GM18498 (cell line): ENCODE measurements at regions not wholly inside any gene's neighbourhood (a gene's known extent, or its start where the extent isn't known, plus 50 kb on each side); places are given as distances from the start of the nearest gene placed in this dataset.
"Not testable (repeated sequence)": the region's sequence is repeated elsewhere in the genome, so short reads cannot be mapped to it uniquely, and the experiment has no call there.

Experiments used
- ATAC-seq: cut with Tn5 transposase; IDR thresholded peaks from one replicate; pipeline ENCODE4 v1.9.1; 2021; ENCODE audit warnings: mild to moderate bottlenecking, moderate library complexity; ENCODE audit not compliant: unreplicated experiment

DNA sequence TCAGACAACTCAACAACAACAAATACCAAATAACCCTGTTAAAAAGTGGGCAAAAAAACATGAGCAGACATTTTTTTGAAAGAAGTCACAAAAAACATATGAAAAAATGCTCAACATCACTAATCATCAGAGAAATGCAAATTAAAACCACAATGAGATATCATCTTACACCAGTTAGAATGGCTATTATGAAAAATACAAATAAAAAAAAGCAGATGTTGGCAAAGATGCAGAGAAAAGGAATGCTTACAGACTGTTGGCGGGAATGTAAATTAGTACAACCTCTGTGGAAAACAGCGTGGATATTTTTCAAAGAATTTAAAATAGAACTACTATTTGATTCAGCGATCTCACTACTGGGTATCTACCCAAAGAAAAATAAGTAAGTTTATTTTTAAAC is 114.0 kb downstream of the SLC38A4 start:
- ATAC-seq, result no peak

DNA sequence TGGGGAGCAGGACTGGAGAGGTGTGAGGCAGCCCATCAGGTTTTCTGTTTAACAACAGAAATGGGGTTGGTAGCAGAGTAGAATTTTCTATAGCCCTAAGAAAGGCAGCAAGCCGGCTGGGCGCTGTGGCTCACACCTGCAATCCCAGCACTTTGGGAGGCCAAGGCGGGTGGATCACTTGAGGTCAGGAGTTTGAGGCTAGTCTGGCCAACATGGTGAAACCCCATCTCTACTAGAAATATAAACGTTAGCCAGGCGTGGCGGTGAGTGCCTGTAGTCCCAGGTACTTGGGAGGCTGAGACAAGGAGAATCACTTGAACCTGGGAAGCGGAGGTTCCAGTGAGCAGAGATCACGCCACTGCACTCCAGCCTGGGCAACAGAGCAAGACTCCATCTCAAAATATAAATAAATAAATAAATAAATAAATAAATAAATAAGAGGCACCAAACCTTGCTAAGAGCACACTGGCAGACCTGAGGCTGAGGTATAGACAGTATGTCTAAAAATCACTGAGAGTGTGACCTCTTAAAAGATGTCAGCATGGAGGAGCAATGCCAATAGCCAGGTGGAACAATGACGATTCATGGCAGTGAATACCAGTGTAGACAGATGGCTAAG is 115.6 kb downstream of the SLC38A4 start:
- no peak for ATAC-seq

DNA sequence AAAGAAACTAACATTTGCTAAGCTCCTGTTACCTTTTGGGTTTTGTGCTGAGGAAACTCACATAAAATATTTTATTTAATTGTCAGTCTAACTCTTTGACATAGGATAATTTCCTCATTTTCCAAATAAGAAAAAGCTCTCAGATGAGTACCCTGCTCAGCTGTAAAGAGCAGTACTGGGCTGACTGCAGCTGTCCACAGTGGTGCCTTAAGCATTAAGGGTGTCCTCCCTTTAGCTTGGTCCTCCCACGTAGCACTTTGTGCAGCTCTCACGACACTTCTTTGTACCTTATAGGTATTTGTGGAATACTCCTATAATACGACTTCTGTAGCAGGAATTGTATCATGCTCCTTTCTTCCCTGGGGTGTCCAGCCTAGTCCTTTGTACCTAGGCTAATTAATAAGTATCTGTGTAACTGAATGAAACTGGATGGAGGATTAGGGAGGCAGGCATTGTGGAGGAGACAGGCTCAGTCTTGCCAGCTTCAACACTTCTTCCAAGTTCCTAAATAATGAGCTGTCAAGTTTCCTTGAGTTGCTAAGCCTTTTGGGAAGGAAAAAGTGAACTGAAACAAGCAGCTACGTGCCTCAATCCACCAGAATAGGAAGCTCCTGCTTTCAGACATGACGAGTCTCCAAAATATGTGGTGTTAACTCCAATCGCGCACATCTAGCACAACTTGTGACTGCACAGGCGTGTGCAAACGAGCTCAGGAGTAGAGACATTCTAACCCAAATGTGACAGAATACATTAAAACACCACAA is 123.0 kb downstream of the SLC38A4 start:
- ATAC-seq, result no peak

DNA sequence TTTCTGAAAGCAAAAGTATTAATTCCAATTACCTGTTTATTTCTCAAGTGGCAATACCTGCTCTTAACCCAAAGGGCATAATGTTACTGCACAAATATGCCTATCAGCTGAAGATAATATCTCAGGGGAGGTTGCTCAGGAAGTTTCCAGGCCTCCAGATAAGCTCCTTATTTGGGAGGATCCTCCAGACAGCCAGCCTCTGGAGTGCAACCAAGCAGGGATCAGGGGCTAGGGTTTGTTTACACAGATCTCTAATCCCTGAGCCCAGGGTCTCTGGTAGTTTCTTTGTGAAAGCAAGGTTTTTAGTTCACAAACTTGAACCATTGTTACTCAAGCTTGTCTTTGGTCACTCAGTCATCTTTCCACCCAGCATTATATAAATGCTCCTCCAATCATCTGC is 124.4 kb downstream of the SLC38A4 start:
- no peak for ATAC-seq

DNA sequence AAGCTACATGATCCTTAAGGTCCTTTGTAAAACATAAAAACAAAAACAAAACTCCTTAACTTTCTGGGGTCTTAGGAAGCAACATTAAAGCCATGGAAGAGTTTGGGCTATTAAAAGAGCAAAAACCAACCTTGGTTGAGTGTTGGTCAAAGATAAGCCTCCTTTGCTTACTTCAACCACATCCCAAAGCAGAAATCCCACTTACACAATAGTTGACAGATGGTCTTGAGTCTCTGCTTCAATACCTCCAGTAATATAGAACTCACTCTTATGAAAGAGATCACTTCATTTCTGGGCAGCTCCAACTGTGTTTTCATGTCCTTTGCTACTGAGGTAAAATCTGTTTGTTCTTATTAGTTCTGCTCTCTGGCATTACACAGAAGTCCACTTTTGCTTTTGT is 125.8 kb downstream of the SLC38A4 start:
- ATAC-seq, result no peak

DNA sequence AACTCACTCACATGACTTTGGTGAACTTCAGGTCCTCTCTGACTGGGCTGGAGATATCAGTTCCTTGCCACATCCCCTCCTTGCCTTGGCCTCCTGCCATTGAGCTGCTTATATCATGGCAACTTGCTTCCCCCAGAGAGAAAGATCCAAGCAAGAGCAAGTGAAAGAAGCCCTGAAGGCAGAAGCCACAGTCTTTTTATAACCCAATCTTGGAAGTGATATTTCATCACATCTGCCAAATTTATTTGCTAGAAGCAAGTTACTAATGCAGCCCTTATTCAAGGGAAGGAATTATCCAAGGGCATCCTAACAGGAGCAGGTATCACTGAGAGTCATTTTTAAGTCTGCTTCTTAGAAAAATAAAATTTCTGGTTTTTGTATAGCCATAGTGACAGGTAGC is 127.8 kb downstream of the SLC38A4 start:
- no peak for ATAC-seq

DNA sequence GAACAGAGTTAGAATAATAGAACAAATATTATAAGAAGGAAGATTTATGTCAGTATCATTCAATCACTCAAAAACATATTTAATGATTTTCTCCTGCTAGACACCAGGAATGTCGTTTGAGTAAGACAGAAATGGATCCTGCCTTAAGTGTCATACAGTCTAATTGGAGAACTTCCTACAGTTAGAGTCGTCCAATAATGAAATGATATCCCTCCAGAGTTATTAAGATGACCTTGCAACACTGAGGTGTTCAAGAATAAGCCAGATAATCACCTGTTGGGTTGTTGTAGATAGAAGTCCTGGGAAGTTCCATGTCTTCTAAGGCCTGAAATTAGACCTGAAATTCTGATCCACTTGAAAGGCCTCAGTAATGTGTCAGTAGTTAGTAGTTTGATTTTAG is 132.3 kb downstream of the SLC38A4 start:
- ATAC-seq, result no peak

DNA sequence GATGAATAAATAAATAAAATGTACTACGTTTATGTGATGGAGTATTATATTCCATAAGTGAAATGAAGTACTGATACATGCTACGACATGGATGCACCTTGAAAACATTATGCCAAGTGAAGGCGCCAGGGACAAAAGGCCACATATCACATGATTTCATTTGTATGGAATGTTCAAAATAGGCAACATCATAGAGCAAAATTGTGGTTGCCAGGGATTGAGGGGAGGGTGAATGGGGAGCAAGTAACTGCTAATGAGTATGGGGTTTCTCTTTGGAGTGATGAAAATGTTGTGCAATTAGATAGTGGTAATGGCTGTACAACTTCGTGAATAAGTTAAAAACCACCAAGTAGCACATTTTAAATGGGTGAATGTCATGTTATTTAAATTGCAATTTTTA is 132.8 kb downstream of the SLC38A4 start:
- no peak for ATAC-seq

DNA sequence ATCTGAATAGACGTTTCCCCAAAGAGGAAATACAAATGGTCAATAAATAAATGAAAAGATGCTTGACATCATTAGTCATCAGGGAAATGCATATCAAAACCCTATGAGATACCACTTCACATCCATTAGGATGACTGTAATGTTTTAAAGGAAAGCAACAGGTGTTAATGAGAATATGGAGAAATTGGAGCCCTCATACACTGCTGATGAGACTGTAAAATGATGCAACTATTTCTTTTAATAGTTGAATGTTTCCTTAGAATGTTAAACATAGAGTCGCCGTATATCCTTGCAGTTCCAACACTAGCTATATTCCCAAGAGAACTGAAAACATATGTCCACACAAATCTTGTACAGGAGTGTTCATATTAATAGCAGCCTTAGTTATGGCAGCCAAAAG is 133.2 kb downstream of the SLC38A4 start:
- no peak for ATAC-seq

DNA sequence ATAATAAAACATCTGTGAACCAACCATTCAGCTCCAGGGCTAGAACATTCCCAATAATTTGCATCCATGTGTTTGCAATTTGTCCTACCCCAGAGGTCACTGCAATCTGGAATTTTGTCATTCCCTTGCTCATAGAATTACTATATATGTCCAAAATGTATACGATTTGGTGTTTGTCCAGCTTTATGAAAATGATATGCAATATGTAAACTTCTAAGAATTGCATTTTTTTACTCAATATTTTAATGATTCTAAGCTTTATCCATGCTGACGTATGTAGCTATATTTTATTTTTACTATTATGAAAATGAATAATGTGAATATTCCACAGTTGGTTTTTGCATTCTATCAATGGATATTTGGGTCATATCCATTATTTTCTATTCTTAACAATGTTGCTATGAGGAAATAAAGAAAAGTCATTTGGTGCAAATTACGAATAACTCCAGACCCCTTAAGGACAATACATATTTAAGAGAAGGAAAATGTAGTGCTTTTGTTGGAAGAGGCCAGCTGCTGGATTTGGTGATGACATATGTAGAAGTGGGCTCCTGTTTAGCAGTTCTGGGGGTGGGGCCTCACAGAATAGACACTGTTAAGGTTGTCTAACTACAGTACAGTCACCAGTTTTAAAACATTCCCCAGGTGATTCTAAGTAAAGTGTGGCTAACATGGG is 139.4 kb downstream of the SLC38A4 start:
- ATAC-seq, result no peak

DNA sequence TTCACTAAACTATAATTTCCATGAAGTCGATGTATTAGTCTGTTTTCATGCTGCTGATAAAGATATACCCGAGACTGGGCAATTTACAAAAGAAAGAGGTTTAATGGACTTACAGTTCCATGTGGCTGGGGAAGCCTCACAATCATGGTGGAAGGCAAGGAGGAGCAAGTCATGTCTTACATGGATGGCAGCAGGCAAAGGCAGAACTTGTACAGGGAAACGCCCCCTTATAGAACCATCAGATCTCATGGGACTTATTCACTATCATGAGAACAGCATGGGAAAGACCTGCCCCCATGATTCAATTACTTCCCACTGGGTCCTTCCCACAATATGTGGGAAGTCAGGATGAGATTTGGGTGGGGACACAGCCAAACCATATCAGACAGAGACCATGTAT is 141.6 kb downstream of the SLC38A4 start:
- not testable (repeated sequence) for ATAC-seq

DNA sequence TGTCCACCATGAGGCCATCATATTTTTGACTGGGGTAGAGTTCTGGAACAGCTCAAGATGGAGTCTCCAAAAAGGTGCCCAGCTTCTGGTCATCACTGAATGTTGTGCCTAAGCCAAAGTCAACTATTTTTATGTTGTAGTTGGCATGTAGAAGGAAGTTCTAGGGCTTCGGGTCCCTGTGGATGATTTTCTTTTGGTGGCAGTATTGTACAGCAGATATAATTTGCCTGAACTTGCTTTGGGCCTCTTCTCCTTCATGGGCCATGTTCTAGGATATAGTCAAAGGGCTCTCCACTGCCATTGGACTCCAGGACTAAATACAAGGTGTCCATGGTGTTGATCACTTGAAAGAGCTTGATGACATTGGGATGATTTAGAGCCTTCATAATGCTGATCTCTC is 143.6 kb downstream of the SLC38A4 start:
- no peak for ATAC-seq

DNA sequence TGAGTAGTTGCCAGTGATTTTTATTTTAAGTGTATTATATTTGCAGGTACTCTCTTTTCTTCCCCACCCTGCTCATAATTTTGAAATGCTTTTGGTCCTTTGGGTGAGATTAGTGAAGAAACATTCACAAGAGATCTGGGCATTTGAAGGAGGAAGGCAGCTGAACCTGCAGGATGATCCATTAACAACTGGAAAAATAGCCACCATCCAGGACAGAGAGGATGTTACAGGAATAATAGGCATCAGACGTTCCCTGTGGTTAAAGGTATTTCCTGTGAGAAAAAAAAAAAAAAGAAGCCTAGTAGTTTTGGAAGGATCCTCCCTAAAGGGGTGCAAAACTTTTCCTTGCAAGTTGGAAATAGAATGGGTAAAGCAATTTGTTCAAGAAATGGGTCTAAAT is 145.3 kb downstream of the SLC38A4 start:
- no peak for ATAC-seq

DNA sequence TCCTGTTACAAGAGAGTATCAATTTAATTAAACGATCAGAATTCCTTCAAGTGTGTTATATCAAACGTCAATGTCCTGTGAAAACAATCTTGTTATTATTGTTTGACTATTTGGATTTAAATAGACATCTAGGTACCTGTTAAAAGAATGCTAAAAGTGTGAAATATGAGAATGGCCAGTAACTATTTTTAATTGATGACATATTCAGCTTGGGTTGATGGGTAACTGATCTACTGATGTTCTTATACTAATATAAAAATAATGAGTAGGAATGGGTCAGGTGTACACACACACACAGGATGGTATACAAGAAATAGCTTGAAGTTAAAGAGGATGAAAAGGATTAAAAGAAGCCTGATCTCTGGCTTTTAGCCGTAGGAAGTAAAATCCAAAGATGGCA is 146.0 kb downstream of the SLC38A4 start:
- no peak for ATAC-seq

DNA sequence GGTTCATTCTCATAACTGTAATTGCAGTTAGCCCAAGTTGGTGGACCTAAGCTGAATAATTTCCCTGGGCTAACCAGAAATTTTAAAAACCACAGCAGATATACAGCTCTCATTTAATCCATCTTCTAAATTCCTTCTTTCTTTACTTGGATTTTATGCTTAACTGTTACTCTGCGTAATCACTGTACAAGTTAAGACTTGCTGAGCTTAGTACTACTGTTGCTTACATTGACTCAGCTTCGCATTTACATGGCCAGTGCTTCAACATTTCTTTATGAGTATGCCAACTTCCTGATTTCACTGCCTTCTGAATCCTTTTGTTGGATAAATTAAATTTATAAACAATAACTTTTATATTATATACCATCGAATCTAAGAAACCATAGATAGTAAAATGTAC is 147.4 kb downstream of the SLC38A4 start:
- ATAC-seq, result no peak

DNA sequence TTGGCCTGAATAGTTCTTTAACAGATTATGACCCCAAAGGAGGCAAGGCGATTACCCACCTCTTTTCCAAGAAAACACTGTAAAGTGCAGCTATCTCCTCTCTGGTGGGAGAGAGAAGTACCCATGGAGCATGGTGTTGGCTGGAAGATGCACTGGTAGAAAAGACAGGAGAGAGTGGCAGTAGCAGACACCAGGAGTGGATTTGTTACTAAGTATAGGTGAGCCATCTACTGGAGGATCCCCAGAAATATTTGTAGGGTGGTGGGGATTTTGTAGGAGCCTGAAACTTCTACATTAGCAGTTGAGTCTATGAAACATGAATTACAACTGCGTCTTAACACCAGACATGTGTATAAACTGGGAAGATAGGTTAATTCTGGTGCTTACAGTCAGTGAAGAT is 148.0 kb downstream of the SLC38A4 start:
- no peak for ATAC-seq

DNA sequence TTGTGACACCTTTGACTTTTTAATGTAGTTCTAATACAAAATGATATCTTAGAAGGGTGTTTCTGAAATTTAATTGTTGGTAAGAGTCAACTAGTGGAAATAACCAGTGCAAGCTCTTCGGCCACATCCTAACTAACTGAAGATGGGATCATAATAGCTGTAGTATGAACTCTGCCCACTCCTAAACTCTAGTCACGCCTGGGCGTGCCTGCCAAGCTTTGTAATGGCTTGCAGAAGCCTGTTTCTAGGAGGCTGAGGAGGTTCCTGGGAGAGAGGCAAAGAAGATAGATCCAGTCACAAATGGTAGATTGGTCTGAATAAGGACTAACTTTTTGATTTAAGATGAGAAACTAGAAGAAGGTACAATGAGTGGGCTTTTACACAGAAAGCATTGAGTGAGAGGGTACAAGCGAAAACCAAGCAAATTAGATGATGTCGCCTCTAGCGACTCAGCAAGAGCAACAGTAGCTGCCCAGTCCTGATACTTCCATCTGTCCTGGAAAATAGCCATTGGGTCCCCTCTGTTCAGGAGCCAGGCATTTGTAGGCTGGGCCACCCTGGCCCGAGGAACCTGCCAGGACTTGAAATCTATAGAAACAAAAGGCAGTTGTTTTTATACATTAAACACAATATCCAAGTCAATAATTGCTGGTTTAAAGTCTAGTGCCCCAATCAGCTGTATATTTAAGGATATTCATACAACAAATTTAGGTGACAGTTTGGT is 148.8 kb downstream of the SLC38A4 start:
- no peak for ATAC-seq

DNA sequence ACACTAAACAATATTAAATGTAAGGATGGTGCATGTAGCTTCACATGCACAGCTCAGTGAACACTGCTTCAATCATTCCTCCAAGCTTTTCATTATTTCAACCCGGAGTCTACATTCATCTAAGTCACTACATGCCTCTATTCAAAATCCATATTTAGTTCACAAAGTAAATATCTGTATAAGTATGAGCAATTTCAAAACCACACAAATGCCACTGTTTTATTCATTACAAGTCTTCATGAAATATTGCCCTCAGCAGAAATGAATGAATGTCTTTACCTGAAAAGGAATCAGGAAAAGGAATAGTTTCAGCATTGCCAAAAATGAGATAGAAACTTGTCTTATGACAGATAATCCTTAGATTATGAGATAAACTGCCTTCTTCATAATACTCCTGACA is 149.4 kb downstream of the SLC38A4 start:
- no peak for ATAC-seq

DNA sequence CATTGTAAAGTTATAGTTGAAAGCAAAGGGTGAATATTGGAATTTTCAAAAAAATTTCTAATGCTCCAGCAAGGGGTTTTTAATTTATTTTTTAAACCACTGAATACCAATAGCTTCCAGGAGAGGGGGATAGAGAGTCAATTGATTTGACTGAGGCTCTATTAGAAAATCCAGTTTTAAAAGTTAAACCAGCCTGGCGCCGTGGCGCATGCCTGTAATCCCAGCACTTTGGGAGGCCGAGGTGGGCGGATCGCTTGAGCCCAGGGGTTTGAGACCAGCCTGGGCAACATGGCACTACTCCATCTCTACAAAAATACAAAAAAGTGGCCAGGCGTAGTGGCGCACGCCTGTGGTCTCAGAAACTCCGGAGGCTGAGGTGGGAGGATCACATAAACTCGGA is 150.1 kb downstream of the SLC38A4 start:
- ATAC-seq, result no peak

DNA sequence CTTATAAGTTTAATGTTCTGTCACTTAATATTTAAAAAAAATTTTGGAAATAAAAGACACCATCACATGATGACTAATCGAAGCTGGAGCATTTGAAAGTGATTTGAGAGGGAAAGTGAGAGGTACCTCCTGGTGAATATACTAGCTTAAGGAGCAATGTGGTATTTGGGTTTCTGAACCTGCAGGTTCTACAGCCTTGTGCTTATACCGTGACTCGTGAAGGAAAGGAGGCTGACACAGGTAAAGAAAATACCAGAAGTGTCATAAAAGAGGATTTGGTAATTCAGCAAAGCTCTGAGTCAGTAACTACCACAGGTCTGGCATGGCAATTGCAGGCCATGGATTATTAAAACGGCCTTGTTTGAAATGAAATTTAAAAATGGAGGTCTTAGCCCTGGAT is 151.0 kb downstream of the SLC38A4 start:
- ATAC-seq, result no peak

DNA sequence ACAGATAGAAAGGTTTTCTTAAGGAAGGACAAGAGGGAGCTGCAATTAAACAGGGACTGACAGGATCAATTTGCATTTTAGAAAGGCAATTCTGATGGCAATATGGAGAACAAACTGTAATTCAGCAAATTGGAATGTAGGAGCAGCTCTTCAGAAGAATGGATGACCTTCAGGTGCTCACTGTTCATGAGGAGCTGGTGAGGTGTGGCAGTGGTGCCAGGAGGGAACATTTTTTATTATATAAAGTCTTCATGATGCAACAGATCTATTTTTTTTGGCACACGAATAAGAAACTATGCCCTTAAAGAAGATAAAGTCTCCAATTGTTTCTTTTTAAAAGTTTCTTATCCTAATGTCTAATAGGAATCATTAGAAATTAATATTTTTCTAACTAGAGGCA is 151.7 kb downstream of the SLC38A4 start:
- no peak for ATAC-seq

DNA sequence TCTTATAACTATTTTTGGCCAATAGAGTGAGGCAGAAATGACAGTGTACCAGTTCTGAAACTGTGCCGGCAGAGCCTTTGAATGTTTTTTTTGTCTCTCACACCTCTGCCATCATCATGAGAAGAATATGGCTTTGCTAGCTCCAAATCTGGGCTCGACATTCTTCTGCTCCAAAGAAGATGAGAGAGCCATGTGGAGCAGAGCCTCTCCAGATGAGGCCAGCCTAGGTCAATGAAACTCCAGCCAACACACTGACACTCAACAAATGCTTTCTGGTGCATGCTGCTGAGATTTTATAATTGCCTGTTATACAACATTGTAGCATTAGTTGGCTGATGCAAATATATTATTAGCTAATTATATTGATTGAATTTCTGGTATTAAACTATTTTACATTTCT is 154.7 kb downstream of the SLC38A4 start:
- ATAC-seq, result no peak
